Large intestine (tissue), 3 donors: ENCODE measurements at regions not wholly inside any gene's neighbourhood (a gene's known extent, or its start where the extent isn't known, plus 50 kb on each side); places are given as distances from the start of the nearest gene placed in this dataset.
"Not testable (repeated sequence)": the region's sequence is repeated elsewhere in the genome, so short reads cannot be mapped to it uniquely, and the experiment has no call there.

Experiments
- DNase-seq, 2 donors: peaks; one replicate each; pipeline versions ENCODE4 v3.0.0 to v3.0.0-alpha.2; 2013
- H3K27ac ChIP-seq: one replicate; pipeline ENCODE4 v1.5.1; 2013; ENCODE audit warnings: low read length
- H3K27me3 ChIP-seq: 2 replicates; pipeline ENCODE4 v1.6.1; 2013; ENCODE audit warnings: low read length; ENCODE audit not compliant: control insufficient read depth, insufficient read depth
- H3K36me3 ChIP-seq: 2 replicates; pipeline ENCODE4 v1.6.1; 2013; ENCODE audit warnings: low read length; ENCODE audit not compliant: control insufficient read depth, insufficient read depth
- H3K4me1 ChIP-seq: one replicate; pipeline ENCODE4 v1.6.1; 2013; ENCODE audit warnings: low read length; ENCODE audit not compliant: control insufficient read depth, insufficient read depth
- H3K4me3 ChIP-seq: one replicate; pipeline ENCODE4 v1.5.1; 2013; ENCODE audit warnings: low read length
- H3K9me3 ChIP-seq: one replicate; pipeline ENCODE4 v1.6.1; 2013; ENCODE audit warnings: mild to moderate bottlenecking, low read depth, low read length, moderate library complexity; ENCODE audit not compliant: control insufficient read depth
- WGBS: methylation state at CpG from one replicate; pipeline ENCODE4 v1.1.5; 2013; ENCODE audit warnings: low lambda C conversion rate; ENCODE audit not compliant: insufficient coverage; 5-methylcytosine and 5-hydroxymethylcytosine counted together

DNA sequence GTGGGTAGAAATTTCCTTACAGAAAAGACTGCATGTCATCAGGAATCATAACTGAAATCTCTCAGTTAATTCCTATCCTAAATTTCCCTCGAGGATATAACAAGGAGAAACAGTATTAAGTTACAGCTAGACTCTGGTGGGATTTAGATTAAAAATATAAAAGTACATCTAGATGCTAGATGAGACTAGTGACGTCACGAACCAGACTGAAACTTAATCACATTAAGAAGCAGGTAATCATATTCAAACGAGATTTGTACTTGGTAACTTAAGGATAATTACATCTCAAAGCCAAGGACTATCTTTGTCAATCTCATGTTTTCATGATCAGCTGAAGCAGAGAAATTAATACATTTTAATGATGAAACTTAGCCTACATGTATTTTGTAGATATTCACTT is 130.6 kb downstream of the MTNR1A start:
- Histone ChIP-seq H3K4me1 (no peaks in the 10 kb centered on the region), H3K27ac (no peak overlapping the region), H3K36me3 (no peaks in the 10 kb centered on the region), H3K4me3 (no peak overlapping the region), H3K27me3 (no peaks in the 10 kb centered on the region), H3K9me3 (no peaks in the 10 kb centered on the region)
- WGBS: 100% methylated on average over 3 of the region's 4 CpGs
- DNase-seq: no peak

DNA sequence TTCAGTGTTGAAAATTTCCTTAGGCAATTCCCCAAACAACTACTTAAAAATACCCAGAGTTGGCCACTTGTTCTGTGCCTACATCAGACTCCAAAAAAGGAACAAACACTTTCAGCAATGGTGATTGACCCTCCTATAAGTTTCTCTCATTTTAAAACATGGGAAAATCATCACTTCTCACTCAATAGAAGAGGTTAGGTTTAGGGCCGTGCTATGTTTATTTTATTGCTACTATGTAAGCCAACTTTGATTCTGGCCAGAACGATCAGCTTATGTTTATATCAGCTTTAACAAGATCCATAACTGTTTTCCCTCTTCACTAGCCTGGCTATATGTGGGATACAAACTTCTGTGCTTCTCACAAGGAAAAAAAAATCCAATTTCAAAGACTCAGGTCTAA is 133.1 kb downstream of the MTNR1A start:
- WGBS: 86% methylated on average over 1 of the region's 2 CpGs
- no peaks in the 10 kb centered on the region for H3K27me3 ChIP-seq
- H3K27ac ChIP-seq: no peak overlapping the region
- no peaks in the 10 kb centered on the region for H3K9me3 ChIP-seq
- H3K36me3 ChIP-seq: no peaks in the 10 kb centered on the region
- no peak overlapping the region for H3K4me3 ChIP-seq
- DNase-seq: no peak
- H3K4me1 ChIP-seq: no peaks in the 10 kb centered on the region

DNA sequence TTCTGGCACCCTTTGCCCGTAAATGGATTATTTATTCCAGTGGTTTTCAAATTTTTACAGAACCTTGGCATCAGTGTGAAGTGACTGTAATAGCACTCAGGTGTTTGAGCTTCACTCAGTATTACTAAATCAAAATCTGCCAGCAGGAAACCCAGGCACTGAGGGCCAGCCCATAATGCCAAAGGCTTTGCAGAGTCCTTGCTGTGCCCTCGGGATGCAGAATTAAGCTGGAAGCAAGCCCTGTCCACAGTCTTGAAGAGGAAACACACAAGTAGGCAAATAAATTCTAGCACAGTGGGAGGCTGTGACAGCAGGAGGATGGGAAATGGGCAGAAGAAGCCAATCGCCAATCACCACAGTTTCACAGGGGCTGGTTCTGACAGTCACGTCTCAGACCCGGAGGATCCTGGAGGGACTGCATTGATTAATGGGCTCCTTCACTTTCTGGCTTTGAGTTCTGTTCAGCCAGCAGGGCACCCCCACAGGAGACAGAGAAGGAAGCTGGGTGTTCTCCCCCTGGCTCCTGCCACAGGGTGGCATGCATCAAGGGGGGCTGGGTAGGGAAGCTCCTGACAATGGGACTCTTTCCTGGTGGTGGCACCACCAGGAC is 138.8 kb downstream of the MTNR1A start:
- Histone ChIP-seq H3K27ac (no peak overlapping the region), H3K36me3 (no peaks in the 10 kb centered on the region), H3K4me1 (peaks cover 13% of the 10 kb centered on the region), H3K27me3 (no peaks in the 10 kb centered on the region), H3K4me3 (no peak overlapping the region), H3K9me3 (no peaks in the 10 kb centered on the region)
- DNase-seq: no peak
- WGBS: no CpG with 5 or more reads among the region's 5 CpGs

DNA sequence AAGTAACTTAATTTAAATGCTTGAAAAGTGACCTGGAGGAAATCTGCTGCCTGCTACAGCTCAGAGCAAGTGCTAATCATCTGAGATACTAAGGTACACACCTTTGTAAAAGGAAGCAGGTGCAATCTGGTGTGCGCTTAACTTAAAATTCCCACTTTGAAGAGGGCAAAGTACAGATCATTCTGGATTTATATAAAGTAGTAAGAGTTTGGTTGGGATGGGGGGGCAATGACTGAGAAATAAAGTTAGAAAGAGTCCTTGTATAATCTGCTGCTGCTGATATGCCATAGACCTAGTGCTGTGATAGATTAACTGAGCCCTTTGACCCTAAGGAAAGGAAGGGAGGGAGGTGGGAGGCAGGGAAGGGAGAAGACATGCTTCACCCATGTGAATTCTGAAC is 141.0 kb downstream of the MTNR1A start:
- peaks cover 13% of the 10 kb centered on the region for H3K4me1 ChIP-seq
- peak; percentile 29 to 72 for DNase-seq
- no peaks in the 10 kb centered on the region for H3K36me3 ChIP-seq
- no peak overlapping the region for H3K4me3 ChIP-seq
- H3K27me3 ChIP-seq: no peaks in the 10 kb centered on the region
- H3K27ac ChIP-seq: peak overlapping the region; percentile 56
- 33% methylated on average over 1 of the region's 1 CpG for WGBS
- no peaks in the 10 kb centered on the region for H3K9me3 ChIP-seq

DNA sequence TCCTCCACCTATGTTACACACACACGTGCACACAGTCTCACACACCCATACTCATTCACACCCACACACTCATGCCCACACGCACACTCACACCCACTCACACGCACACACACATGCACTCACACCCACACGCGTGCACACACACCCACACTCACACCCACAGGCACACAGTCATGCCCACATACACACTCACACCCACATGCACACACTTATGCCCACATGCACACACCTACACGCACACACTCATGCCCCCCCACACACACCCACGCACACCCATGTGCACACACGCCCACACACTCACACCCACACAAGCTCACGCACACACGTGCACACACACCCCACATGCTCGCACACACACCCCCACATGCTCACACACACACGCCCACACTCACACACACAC is 140.0 kb downstream of the F11 start:
- Histone ChIP-seq H3K27ac (no peak overlapping the region), H3K4me1 (no peaks in the 10 kb centered on the region), H3K4me3 (no peak overlapping the region), H3K27me3 (no peaks in the 10 kb centered on the region), H3K9me3 (no peaks in the 10 kb centered on the region), H3K36me3 (no peaks in the 10 kb centered on the region)
- no CpG with 5 or more reads among the region's 12 CpGs for WGBS
- no peak for DNase-seq

DNA sequence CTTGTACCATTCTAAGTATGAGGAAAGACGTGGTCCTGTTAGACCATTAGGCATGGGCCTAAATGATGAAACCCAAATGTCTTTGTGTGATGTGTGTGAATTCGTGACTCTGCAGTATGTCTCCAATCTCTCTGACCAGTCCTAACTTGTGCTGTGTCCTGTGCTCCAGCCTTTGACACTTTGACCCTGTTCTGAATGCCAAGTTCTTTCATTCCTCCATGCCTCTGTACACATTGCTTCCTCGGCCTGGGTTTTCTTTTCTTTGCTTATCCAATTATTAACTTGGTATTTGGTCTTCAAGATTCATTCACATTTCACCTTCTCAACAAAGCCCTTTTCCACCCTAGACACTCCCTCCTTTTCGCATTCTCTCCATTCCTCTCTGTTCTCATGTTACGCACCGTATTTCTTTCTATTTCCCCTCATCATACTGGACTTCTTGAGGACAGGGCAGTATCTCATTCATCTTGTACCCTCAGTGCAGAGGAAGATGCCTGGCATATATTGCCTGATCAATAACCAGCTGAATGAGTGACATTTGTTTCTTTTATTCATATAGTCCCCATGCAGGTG is 138.7 kb downstream of the F11 start:
- no peaks in the 10 kb centered on the region for H3K27me3 ChIP-seq
- no peak overlapping the region for H3K4me3 ChIP-seq
- no peak overlapping the region for H3K27ac ChIP-seq
- no peak for DNase-seq
- no peaks in the 10 kb centered on the region for H3K9me3 ChIP-seq
- no peaks in the 10 kb centered on the region for H3K36me3 ChIP-seq
- H3K4me1 ChIP-seq: no peaks in the 10 kb centered on the region
- 73% methylated on average over 4 of the region's 6 CpGs for WGBS

DNA sequence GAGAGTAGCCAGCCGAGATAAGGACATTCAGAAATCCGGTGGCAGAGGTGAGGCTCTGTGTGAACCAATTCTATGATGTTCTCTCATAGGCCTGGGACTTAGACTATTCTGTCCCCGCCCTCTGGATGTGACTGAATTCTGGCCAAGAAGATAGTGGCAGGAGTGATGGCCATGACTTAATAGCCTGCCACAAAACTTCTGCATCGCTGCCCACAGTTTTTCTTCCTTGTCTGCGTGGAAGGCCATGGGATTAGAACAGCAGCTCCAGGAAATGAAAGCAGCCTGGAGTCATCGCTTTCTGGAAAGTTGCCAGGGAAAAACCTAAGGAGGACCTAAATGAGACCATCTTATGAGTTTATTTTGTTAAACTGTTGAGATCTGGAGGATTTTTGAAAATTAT is 134.7 kb downstream of the F11 start:
- no CpG with 5 or more reads among the region's 6 CpGs for WGBS
- no peaks in the 10 kb centered on the region for H3K4me1 ChIP-seq

DNA sequence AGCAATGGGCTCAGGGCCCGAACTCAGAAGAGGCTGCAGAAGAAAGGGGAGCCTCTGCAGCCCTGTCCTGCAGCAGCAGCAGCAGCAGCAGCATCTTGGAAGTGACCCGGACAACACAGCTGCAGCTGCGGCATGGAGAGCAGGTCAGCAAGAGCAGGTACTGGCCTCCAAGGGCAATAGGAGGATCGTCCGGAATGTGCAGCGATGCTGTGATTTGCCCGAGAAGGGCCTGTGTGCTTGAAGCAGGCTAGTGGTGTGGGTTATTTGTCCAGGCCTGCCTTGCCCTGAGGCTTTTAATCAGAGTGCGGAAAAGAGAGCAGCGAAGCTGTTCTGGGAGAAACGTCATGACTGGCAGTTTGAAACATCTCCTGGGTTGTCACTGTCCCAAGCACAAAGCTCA is 126.0 kb downstream of the F11 start:
- Histone ChIP-seq H3K27me3 (no peaks in the 10 kb centered on the region), H3K27ac (no peak overlapping the region), H3K9me3 (no peaks in the 10 kb centered on the region), H3K4me1 (no peaks in the 10 kb centered on the region), H3K36me3 (no peaks in the 10 kb centered on the region), H3K4me3 (no peak overlapping the region)
- no peak for DNase-seq
- WGBS: no CpG with 5 or more reads among the region's 10 CpGs

More for the DNA sequence above, 134.7 kb downstream of the F11 start:
- Histone ChIP-seq H3K27me3 (no peaks in the 10 kb centered on the region), H3K9me3 (no peaks in the 10 kb centered on the region), H3K27ac (no peak overlapping the region), H3K4me3 (no peak overlapping the region), H3K36me3 (no peaks in the 10 kb centered on the region)
- DNase-seq: no peak

DNA sequence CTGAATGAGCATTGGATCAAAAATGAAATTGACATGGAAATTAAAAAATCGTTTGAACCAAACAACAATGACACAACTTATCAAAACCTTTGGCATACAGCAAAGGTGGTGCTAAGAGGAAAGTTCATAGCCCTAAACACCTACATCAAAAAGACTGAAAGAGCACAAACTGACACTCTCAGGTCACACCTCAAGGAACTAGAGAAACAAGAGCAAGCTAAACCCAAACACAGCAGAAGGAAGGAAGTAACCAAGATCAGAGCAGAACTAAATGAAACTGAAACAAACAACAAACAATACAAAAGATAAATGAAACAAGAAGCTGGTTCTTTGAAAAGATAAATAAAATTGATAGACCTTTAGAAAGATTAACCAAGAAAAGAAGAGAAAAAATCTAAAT is 118.3 kb downstream of the F11 start:
- DNase-seq, H3K9me3 ChIP-seq, H3K4me3 ChIP-seq, H3K4me1 ChIP-seq, H3K27ac ChIP-seq, H3K27me3 ChIP-seq, H3K36me3 ChIP-seq: not testable (repeated sequence)
- WGBS: no CpG with 5 or more reads among the region's 1 CpG

DNA sequence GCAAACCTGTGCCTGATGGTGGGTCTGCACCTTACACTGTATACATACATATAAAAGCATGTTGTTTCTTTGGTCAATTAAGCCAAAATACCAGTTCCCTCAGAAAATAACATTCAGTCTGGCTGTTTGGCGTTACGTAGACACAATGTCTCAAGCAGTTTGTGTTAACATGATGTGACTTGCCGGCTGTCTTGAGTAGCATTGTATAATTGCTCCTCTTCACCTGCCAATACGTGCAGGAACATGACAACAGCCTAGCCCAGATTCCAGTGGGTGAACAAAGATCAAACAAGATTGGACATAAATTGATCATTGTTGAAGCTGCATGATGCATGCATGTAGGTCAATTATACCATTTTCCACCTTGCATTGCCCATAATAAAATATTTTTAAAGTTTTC is 102.3 kb downstream of the F11 start:
- DNase-seq: no peak
- Histone ChIP-seq H3K9me3 (peaks cover 7% of the 10 kb centered on the region), H3K27me3 (no peaks in the 10 kb centered on the region), H3K4me3 (no peak overlapping the region), H3K4me1 (no peaks in the 10 kb centered on the region), H3K27ac (no peak overlapping the region), H3K36me3 (no peaks in the 10 kb centered on the region)
- no CpG with 5 or more reads among the region's 4 CpGs for WGBS

DNA sequence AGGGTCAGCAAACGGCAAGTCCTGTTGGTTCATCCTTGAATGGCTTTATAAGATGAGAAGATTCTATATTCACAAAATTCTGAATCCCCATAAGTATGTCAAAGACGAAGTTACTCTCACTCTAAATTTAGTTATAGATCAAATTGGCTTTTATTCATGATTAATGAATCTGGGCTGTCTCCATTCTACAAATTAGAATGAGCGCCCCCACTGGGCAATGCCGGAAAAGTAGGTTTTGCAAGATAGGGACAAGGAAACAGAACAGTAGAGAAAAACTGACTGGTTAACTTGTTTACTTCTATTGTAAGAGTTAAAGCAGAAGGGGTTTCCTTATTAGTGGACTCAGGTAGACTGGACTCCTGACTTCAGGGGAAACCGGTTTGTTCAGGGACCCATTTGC is 100.3 kb downstream of the F11 start:
- 83% methylated on average over 1 of the region's 5 CpGs for WGBS
- H3K4me1 ChIP-seq: no peaks in the 10 kb centered on the region
- no peaks in the 10 kb centered on the region for H3K27me3 ChIP-seq
- no peaks in the 10 kb centered on the region for H3K36me3 ChIP-seq
- no peak overlapping the region for H3K27ac ChIP-seq
- no peak for DNase-seq
- H3K9me3 ChIP-seq: peaks cover 7% of the 10 kb centered on the region
- no peak overlapping the region for H3K4me3 ChIP-seq
